Transverse colon (tissue), 4 donors: ENCODE measurements at regions not wholly inside any gene's neighbourhood (a gene's known extent, or its start where the extent isn't known, plus 50 kb on each side); places are given as distances from the start of the nearest gene placed in this dataset.
"Not testable (repeated sequence)": the region's sequence is repeated elsewhere in the genome, so short reads cannot be mapped to it uniquely, and the experiment has no call there.

Source experiments
- DNase-seq: peaks from one replicate; pipeline ENCODE4 v3.0.0-alpha.2; 2019
- H3K27ac ChIP-seq, 4 donors: fragments of 200-600 bp; sonication (generic); 2 replicates each; pipeline ENCODE4 v1.5.1; 2016 to 2018; ENCODE audit warnings: inconsistent platforms in 4 of 4
- H3K27me3 ChIP-seq: fragments of 200-600 bp; sonication (generic); 2 replicates; pipeline ENCODE4 v1.5.1; 2017; ENCODE audit warnings: inconsistent platforms
- H3K36me3 ChIP-seq, 4 donors: fragments of 200-600 bp; sonication (generic); 2 replicates each; pipeline ENCODE4 v1.5.1; 2017 to 2019; ENCODE audit warnings: inconsistent platforms in 4 of 4
- H3K4me1 ChIP-seq, 4 donors: fragments of 200-600 bp; sonication (generic); 2 replicates each; pipeline ENCODE4 v1.5.1; 2017 to 2020; ENCODE audit warnings: inconsistent platforms in 4 of 4
- H3K4me3 ChIP-seq, 4 donors: fragments of 200-600 bp; sonication (generic); 1 replicate in 1 of 4; 2 replicates in 3 of 4; pipeline versions ENCODE4 v1.5.1 to v1.6.1; 2017 to 2019; ENCODE audit warnings: inconsistent platforms in 4 of 4
- H3K9me3 ChIP-seq, 2 donors: fragments of 200-600 bp; sonication (generic); 2 replicates each; pipeline ENCODE4 v1.5.1; 2017 to 2019; ENCODE audit warnings: inconsistent platforms in 2 of 2
- EP300 ChIP-seq: sonication (generic); formaldehyde crosslinking; IDR thresholded peaks from one replicate; pipeline ENCODE4 v1.6.1; 2017; ENCODE audit warnings: antibody characterized with exemption, low read depth
- POLR2A ChIP-seq: fragments of 450-650 bp; IDR thresholded peaks from one replicate; pipeline ENCODE4 v1.6.1; 2016; ENCODE audit warnings: antibody characterized with exemption, mild to moderate bottlenecking, moderate library complexity
- POLR2AphosphoS5 ChIP-seq, 3 donors: sonication (generic); formaldehyde crosslinking; IDR thresholded peaks; one replicate each; pipeline ENCODE4 v1.6.1; 2016; ENCODE audit warnings: antibody characterized with exemption in 3 of 3
- WGBS, 2 donors: methylation state at CpG; one replicate each; pipeline ENCODE4 v1.1.5; 2018; ENCODE audit warnings: low coverage in 1 of 2; 5-methylcytosine and 5-hydroxymethylcytosine counted together
- in situ Hi-C, 4 donors: fragments of 200-750 bp; cut with MboI; loops; one replicate each; pipeline versions ENCODE4 v1.15.0 to v1.15.1; 2017; ENCODE audit warnings: low sequenced_read_pairs in 3 of 4, low pct_ligation_motif_present in 1 of 4, low pct_unique_long_range_greater_than_20kb in 1 of 4
- intact Hi-C: fragments of 100-400 bp; cut with DNase I; formaldehyde crosslinking; loops from one replicate; pipeline ENCODE4 v1.15.1; 2023; ENCODE audit warnings: low total_unique reads
- TF ChIP-seq, protein P1 (sequence below), 5 experiments: fragments of 200-600 bp in 3 of 5; fragments of 450-650 bp in 2 of 5; sonication (generic) in 3 of 5; IDR thresholded peaks; 1 replicate in 2 of 5; 2 replicates in 3 of 5; pipeline ENCODE4 v1.5.1; 2016 to 2017; ENCODE audit warnings: antibody characterized with exemption in 5 of 5, inconsistent platforms in 3 of 5, mild to moderate bottlenecking in 2 of 5, moderate library complexity in 1 of 5

DNA sequence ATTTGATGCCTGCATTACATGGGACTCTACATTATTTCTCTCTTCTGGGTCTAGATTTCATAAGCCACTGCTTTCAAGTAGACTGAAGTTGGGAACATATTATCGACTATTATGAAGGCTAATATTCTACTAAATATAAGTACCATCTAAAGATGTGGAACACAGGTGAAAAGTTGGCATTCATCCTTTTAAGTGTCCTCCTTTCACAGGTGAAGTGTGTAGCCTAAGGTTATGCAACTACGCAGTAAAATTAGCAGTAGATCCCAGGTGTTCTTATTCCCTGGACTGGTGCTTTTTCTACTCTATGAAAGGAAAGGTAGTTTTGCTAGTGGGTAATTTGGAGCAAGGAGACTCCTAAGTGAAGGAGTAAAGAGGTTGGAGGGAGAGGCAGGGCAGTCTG is 88.2 kb upstream of the DPP10 start:
- in situ Hi-C loops (no loop called here), intact Hi-C loops (no loop called here)
- H3K27me3 ChIP-seq = no peaks in the 10 kb centered on the region
- WGBS, 2 donors = 91 to 92% methylated on average over 2 of the region's 2 CpGs
- H3K36me3 ChIP-seq = no peaks in the 10 kb centered on the region
- H3K9me3 ChIP-seq = no peaks in the 10 kb centered on the region
- H3K27ac ChIP-seq = no peak overlapping the region
- TF ChIP-seq POLR2A (no peak), EP300 (no peak), POLR2AphosphoS5 (IDR thresholded peaks at IDR 0.05) (no peak)
- TF ChIP-seq, protein P1, sequence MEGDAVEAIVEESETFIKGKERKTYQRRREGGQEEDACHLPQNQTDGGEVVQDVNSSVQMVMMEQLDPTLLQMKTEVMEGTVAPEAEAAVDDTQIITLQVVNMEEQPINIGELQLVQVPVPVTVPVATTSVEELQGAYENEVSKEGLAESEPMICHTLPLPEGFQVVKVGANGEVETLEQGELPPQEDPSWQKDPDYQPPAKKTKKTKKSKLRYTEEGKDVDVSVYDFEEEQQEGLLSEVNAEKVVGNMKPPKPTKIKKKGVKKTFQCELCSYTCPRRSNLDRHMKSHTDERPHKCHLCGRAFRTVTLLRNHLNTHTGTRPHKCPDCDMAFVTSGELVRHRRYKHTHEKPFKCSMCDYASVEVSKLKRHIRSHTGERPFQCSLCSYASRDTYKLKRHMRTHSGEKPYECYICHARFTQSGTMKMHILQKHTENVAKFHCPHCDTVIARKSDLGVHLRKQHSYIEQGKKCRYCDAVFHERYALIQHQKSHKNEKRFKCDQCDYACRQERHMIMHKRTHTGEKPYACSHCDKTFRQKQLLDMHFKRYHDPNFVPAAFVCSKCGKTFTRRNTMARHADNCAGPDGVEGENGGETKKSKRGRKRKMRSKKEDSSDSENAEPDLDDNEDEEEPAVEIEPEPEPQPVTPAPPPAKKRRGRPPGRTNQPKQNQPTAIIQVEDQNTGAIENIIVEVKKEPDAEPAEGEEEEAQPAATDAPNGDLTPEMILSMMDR (IDR thresholded peaks at IDR 0.05) = no peak
- no peak for DNase-seq
- H3K4me3 ChIP-seq = no peak overlapping the region
- H3K4me1 ChIP-seq = no peaks in the 10 kb centered on the region

DNA sequence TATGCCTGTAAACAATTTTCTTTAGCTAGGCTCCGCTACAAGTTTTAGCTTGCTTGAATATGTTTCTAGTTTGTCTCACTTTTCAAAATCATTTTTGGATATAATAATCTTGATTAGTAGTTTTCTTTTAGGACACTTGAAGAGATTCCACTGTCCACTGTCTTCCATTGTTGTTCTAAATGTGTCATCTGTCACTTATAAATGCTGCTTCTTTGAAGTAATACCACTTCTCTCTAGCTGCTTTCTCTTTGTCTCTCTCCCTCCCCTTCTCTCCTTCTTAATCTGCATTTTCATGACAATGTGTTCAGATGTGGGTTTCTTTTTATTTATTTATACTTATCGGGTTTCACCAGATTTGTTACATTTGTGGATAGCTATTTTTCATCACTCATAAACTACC is 73.7 kb upstream of the DPP10 start:
- no peaks in the 10 kb centered on the region for H3K36me3 ChIP-seq
- no peak overlapping the region for H3K27ac ChIP-seq
- H3K4me1 ChIP-seq = no peaks in the 10 kb centered on the region
- in situ Hi-C loops = no loop called here
- 69 to 98% methylated on average over 2 of the region's 2 CpGs for WGBS, 2 donors
- peaks cover 20 to 23% of the 10 kb centered on the region in 2 donors for H3K9me3 ChIP-seq
- TF ChIP-seq POLR2AphosphoS5 (IDR thresholded peaks at IDR 0.05) = no peak
- intact Hi-C loops = no loop called here
- H3K27me3 ChIP-seq = no peaks in the 10 kb centered on the region
- no peak for DNase-seq
- no peak overlapping the region for H3K4me3 ChIP-seq

DNA sequence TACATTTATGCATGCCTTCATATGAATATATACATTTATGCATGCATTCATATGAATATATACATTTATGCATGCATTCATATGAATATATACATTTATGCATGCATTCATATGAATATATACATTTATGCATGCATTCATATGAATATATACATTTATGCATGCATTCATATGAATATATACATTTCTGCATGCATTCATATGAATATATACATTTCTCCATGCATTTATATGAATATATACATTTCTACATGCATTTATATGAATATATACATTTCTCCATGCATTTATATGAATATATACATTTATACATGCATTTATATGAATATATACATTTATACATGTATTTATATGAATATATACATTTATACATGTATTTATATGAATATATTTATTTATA is 70.7 kb upstream of the DPP10 start:
- in situ Hi-C loops, H3K27ac ChIP-seq: not testable (repeated sequence)

DNA sequence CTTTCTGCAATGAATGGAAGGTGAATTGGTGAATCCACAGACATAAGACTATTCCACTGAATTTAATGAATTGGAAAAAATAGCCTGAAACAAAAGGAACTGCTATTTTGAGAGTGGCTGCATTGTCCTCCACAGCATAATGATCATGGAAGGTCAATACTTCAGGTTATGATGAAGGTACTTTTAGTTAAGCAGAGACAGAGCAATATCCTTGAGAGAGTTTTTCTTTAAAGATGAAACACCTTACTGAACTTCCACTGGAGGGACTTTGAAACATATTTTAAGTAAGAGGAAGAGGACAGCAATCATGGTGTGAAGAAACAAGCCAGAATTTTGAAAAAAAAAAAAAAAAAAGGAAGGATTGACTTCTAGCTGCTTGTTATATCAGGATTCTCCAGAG is 68.8 kb upstream of the DPP10 start:
- Histone ChIP-seq H3K4me3 (no peak overlapping the region), H3K27ac (no peak overlapping the region), H3K4me1 (no peaks in the 10 kb centered on the region), H3K27me3 (no peaks in the 10 kb centered on the region), H3K36me3 (no peaks in the 10 kb centered on the region), H3K9me3 (peaks cover 14 to 18% of the 10 kb centered on the region in 2 donors)
- in situ Hi-C loops (no loop called here), intact Hi-C loops (no loop called here)
- TF ChIP-seq POLR2AphosphoS5 (IDR thresholded peaks at IDR 0.05) = no peak
- TF ChIP-seq, protein P1 (IDR thresholded peaks at IDR 0.05) = no peak
- no peak for TF ChIP-seq POLR2A
- TF ChIP-seq EP300 = no peak
- DNase-seq = no peak

More for the DNA sequence above, 70.7 kb upstream of the DPP10 start:
- H3K36me3 ChIP-seq, DNase-seq, H3K4me3 ChIP-seq, H3K4me1 ChIP-seq, H3K27me3 ChIP-seq, intact Hi-C loops: not testable (repeated sequence)
- peaks cover 20 to 23% of the 10 kb centered on the region in 2 donors for H3K9me3 ChIP-seq

DNA sequence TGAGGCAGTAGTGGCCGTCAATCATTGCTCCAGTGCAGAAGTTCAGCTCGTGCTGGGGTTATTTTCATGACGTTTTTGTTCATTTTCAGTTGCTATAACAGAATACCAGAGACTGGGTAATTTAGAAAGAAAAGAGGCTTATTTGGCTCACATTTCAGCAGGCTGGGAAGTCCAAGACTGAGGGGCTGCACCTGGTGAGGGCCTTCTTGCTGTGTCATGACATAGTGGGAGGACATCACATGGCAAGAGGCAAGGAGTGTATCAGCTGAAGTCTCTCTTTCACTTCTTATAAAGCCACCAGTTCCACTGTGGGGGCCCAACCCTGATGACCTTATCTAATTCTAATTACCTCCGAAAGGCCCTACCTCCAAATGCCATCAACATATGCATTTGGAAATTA is 58.0 kb upstream of the DPP10 start:
- H3K27ac ChIP-seq = no peak overlapping the region
- H3K9me3 ChIP-seq = no peaks in the 10 kb centered on the region
- 77 to 90% methylated on average over 3 to 4 of the region's 4 CpGs for WGBS, 2 donors
- in situ Hi-C loops = no loop called here
- intact Hi-C loops = no loop called here
- TF ChIP-seq POLR2A (no peak), POLR2AphosphoS5 (IDR thresholded peaks at IDR 0.05) (no peak), EP300 (no peak)
- TF ChIP-seq, protein P1 (IDR thresholded peaks at IDR 0.05) = no peak
- no peak for DNase-seq
- no peaks in the 10 kb centered on the region for H3K4me1 ChIP-seq
- H3K36me3 ChIP-seq = no peaks in the 10 kb centered on the region
- H3K4me3 ChIP-seq = no peak overlapping the region
- no peaks in the 10 kb centered on the region for H3K27me3 ChIP-seq
